OCI-LY7 (cell line): ENCODE measurements at regions not wholly inside any gene's neighbourhood (a gene's known extent, or its start where the extent isn't known, plus 50 kb on each side); places are given as distances from the start of the nearest gene placed in this dataset.

Experiments used
- EZH2phosphoT487 ChIP-seq: fragments of 200-600 bp; sonication (generic); IDR thresholded peaks from 2 replicates; pipeline ENCODE4 v1.6.1; 2018; ENCODE audit warnings: low read depth, borderline replicate concordance, mild to moderate bottlenecking, mixed run types, antibody characterized with exemption, low read length, moderate library complexity, mixed read lengths
- TF ChIP-seq, protein P1 (sequence below): fragments of 200-600 bp; sonication (generic); conservative IDR thresholded peaks from 2 replicates; pipeline ENCODE4 v1.5.1; 2014; ENCODE audit warnings: mild to moderate bottlenecking, antibody characterized with exemption, low read length, moderate library complexity, mixed read lengths

DNA sequence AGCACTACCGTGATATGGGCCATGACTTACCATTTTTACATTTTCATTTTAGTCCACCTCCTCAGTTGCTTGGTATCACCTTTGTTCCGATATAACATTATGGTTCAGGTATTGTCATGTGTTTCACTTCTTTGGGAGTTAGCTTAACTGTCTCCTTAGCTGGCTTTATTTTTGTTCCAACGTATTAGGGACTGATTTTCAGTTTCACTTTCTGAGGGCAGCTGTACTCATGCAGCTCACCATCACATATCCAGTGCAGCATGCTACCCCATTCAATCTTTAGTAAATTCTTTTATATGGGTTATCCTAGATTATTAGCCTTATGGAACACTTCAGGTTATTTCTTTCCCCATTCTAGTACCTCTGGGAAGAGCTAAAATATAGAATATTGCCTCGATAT is 362.2 kb upstream of the IRAK1BP1 start:
- TF ChIP-seq, protein P1, sequence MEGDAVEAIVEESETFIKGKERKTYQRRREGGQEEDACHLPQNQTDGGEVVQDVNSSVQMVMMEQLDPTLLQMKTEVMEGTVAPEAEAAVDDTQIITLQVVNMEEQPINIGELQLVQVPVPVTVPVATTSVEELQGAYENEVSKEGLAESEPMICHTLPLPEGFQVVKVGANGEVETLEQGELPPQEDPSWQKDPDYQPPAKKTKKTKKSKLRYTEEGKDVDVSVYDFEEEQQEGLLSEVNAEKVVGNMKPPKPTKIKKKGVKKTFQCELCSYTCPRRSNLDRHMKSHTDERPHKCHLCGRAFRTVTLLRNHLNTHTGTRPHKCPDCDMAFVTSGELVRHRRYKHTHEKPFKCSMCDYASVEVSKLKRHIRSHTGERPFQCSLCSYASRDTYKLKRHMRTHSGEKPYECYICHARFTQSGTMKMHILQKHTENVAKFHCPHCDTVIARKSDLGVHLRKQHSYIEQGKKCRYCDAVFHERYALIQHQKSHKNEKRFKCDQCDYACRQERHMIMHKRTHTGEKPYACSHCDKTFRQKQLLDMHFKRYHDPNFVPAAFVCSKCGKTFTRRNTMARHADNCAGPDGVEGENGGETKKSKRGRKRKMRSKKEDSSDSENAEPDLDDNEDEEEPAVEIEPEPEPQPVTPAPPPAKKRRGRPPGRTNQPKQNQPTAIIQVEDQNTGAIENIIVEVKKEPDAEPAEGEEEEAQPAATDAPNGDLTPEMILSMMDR = no peak
- TF ChIP-seq EZH2phosphoT487 = no peak
